B cell (primary cell): ENCODE measurements at regions not wholly inside any gene's neighbourhood (a gene's known extent, or its start where the extent isn't known, plus 50 kb on each side); places are given as distances from the start of the nearest gene placed in this dataset.
"Not testable (repeated sequence)": the region's sequence is repeated elsewhere in the genome, so short reads cannot be mapped to it uniquely, and the experiment has no call there.

Source experiments
- ATAC-seq: fragments of 200-7000 bp; cut with Tn5 transposase; one replicate; pipeline ENCODE4 v1.10.0; 2021; ENCODE audit warnings: low read depth, mild to moderate bottlenecking, moderate number of reproducible peaks, moderate library complexity
- CTCF ChIA-PET: fragments of 350-600 bp; sonication (Branson Sonifier 250); formaldehyde crosslinking; loops from one replicate; lab custom pipeline; 2021; ENCODE audit warnings: antibody characterized with exemption, inconsistent platforms; lab: Charles Lee
- POLR2A ChIA-PET: fragments of 350-600 bp; sonication (Branson Sonifier 250); formaldehyde crosslinking; loops from one replicate; lab custom pipeline; 2021; ENCODE audit warnings: antibody characterized with exemption; lab: Charles Lee
- DNase-seq: peaks from one replicate; pipeline ENCODE4 v3.0.0; 2013
- H2AFZ ChIP-seq: 2 replicates; pipeline ENCODE4 v1.6.1; 2012; ENCODE audit warnings: mild to moderate bottlenecking, low read depth, low read length; ENCODE audit not compliant: insufficient read depth, poor library complexity, severe bottlenecking
- H3K27ac ChIP-seq, 2 donors: 1 replicate in 1 of 2; 2 replicates in 1 of 2; pipeline ENCODE4 v1.5.1; 2012 to 2013; ENCODE audit warnings: low read length in 2 of 2, mild to moderate bottlenecking in 2 of 2, moderate library complexity in 1 of 2
- H3K27me3 ChIP-seq, 4 experiments: fragments of 200-600 bp in 1 of 4; sonication (generic) in 1 of 4; replicated peaks in 1 of 4; 1 replicate in 2 of 4; 2 replicates in 2 of 4; pipeline versions ENCODE4 v1.6.1 to v1.7.0; 2013 to 2016; ENCODE audit warnings: low read length in 3 of 4, mild to moderate bottlenecking in 2 of 4, mixed read lengths in 1 of 4, moderate library complexity in 1 of 4; ENCODE audit not compliant: insufficient read depth in 4 of 4, control insufficient read depth in 3 of 4; ENCODE audit errors: control extremely low read depth in 1 of 4
- H3K36me3 ChIP-seq, 2 experiments: replicated peaks in 1 of 2; 1 replicate in 1 of 2; 2 replicates in 1 of 2; pipeline versions ENCODE4 v1.6.1 to v1.7.1; 2013; ENCODE audit warnings: low read length in 1 of 2; ENCODE audit not compliant: insufficient read depth in 2 of 2, control insufficient read depth in 1 of 2; ENCODE audit errors: control extremely low read depth in 1 of 2, extremely low read depth in 1 of 2
- H3K4me1 ChIP-seq, 2 donors: fragments of 200-600 bp in 1 of 2; sonication (generic) in 1 of 2; 1 replicate in 1 of 2; 2 replicates in 1 of 2; pipeline versions ENCODE4 v1.5.1 to v1.6.1; 2013 to 2017; ENCODE audit warnings: low read length in 2 of 2; ENCODE audit not compliant: control insufficient read depth in 2 of 2, insufficient read depth in 2 of 2
- H3K4me2 ChIP-seq: replicated peaks from 2 replicates; pipeline ENCODE3; 2012; ENCODE audit warnings: mild to moderate bottlenecking, low read depth, low read length; ENCODE audit not compliant: poor library complexity, severe bottlenecking
- H3K4me3 ChIP-seq, 5 experiments: fragments of 200-600 bp in 1 of 5; sonication (generic) in 1 of 5; 1 replicate in 3 of 5; 2 replicates in 2 of 5; pipeline versions ENCODE4 v1.5.1 to v1.7.0; 2011 to 2016; ENCODE audit warnings: low read length in 4 of 5, mild to moderate bottlenecking in 4 of 5, low read depth in 2 of 5, control low read depth in 1 of 5, moderate library complexity in 1 of 5; ENCODE audit not compliant: insufficient read depth in 1 of 5; ENCODE audit errors: control extremely low read depth in 1 of 5, extremely low read depth in 1 of 5
- H3K79me2 ChIP-seq: fragments of 200-600 bp; sonication (generic); one replicate; pipeline ENCODE4 v1.6.0; 2016; ENCODE audit warnings: low read length; ENCODE audit not compliant: control insufficient read depth, insufficient read depth
- H3K9ac ChIP-seq: fragments of 200-600 bp; sonication (generic); 2 replicates; pipeline ENCODE4 v1.6.1; 2017; ENCODE audit warnings: mild to moderate bottlenecking, low read length, moderate library complexity
- H3K9me3 ChIP-seq, 3 donors: one replicate each; pipeline versions ENCODE4 v1.6.1 to v1.7.1; 2013; ENCODE audit warnings: low read length in 2 of 3; ENCODE audit not compliant: control insufficient read depth in 2 of 3, insufficient read depth in 1 of 3; ENCODE audit errors: control extremely low read depth in 1 of 3
- H4K20me1 ChIP-seq: 2 replicates; pipeline ENCODE4 v1.6.0; 2012; ENCODE audit warnings: mild to moderate bottlenecking, low read length; ENCODE audit not compliant: insufficient read depth, control insufficient read depth, poor library complexity, severe bottlenecking
- H3K27ac Mint-ChIP-seq: one replicate; pipeline ENCODE4 v1.8.0; 2021; ENCODE audit warnings: mixed read lengths
- H3K27me3 Mint-ChIP-seq: one replicate; pipeline ENCODE4 v1.8.0; 2021; ENCODE audit warnings: mixed read lengths
- H3K4me1 Mint-ChIP-seq: one replicate; pipeline ENCODE4 v1.8.0; 2021; ENCODE audit warnings: mixed read lengths
- H3K4me3 Mint-ChIP-seq: one replicate; pipeline ENCODE4 v1.8.0; 2021; ENCODE audit warnings: mixed read lengths
- H3K9me3 Mint-ChIP-seq: one replicate; pipeline ENCODE4 v1.8.0; 2022; ENCODE audit warnings: mixed read lengths; ENCODE audit not compliant: insufficient read depth
- EZH2 ChIP-seq: IDR thresholded peaks from 2 replicates; pipeline ENCODE4 v1.6.1; 2012; ENCODE audit warnings: borderline replicate concordance, low read depth, mild to moderate bottlenecking, moderate library complexity, low read length; ENCODE audit not compliant: insufficient read depth, poor library complexity, severe bottlenecking
- WGBS: methylation state at CpG from one replicate; pipeline ENCODE4 v1.1.5; 2013; ENCODE audit warnings: missing lambda C conversion rate; ENCODE audit not compliant: insufficient coverage; 5-methylcytosine and 5-hydroxymethylcytosine counted together
- intact Hi-C: fragments of 100-400 bp; cut with micrococcal nuclease; formaldehyde crosslinking; loops from one replicate; pipeline ENCODE4 v1.10.0; 2022
- TF ChIP-seq, protein P1 (sequence below): fragments of 200-600 bp; IDR thresholded peaks from one replicate; pipeline ENCODE4 v1.8.0; 2022; ENCODE audit warnings: antibody characterized with exemption, mild to moderate bottlenecking

DNA sequence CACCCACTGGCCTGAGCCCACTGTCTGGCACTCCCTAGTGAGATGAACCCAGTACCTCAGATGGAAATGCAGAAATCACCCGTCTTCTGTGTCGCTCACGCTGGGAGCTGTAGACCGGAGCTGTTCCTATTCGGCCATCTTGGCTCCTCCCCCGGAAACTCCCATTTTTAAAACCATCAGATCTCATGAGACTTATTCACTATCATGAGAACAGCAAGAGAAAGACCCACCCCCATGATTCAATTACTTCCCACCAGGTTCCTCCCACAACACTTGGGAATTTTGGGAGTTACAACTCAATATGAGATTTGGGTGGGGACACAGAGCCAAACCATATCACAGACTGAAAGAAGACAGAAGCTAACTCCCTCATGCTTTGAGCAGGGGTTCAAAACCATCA lies 134.5 kb downstream of the SLC39A8 start:
- H2AFZ ChIP-seq, H3K4me2 ChIP-seq, H3K4me1 ChIP-seq, POLR2A ChIA-PET, H3K27ac Mint-ChIP-seq, H3K4me1 Mint-ChIP-seq, H3K27me3 ChIP-seq, intact Hi-C loops, H3K9me3 ChIP-seq, H3K9ac ChIP-seq, DNase-seq, H4K20me1 ChIP-seq, H3K4me3 Mint-ChIP-seq, H3K4me3 ChIP-seq, H3K79me2 ChIP-seq, H3K27ac ChIP-seq, H3K9me3 Mint-ChIP-seq, ATAC-seq, H3K36me3 ChIP-seq: not testable (repeated sequence)
- CTCF ChIA-PET, result interaction anchor here (0.7 kb wide), 1 partner anchor 1539 kb away, joined by 3 read pairs; no protein-coding TSS in a partner anchor
- H3K27me3 Mint-ChIP-seq, result peaks cover 15% of the 10 kb centered on the region
- WGBS, result 96% methylated on average over 4 of the region's 6 CpGs

DNA sequence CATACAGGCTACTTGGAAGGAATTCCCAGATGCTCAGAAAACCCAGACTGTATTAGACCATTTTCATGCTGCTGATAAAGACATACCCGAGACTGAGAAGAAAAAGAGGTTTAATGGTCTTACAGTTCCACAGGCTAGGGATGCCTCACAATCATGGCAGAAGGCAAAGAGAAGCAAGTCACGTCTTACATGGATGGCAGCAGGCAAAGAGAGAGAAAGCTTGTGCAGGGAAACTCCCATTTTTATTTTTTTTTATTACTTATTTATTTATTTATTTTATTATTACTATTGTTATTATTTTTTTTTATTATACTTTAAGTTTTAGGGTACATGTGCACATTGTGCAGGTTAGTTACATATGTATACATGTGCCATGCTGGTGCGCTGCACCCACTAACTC lies 140.6 kb downstream of the SLC39A8 start:
- H3K4me2 ChIP-seq, H3K36me3 ChIP-seq, H3K4me1 ChIP-seq, H3K27ac ChIP-seq, intact Hi-C loops, H2AFZ ChIP-seq, H3K27ac Mint-ChIP-seq, H4K20me1 ChIP-seq, ATAC-seq, H3K27me3 ChIP-seq, H3K79me2 ChIP-seq, H3K4me1 Mint-ChIP-seq, H3K4me3 ChIP-seq, CTCF ChIA-PET, H3K9ac ChIP-seq, DNase-seq, H3K9me3 Mint-ChIP-seq, H3K4me3 Mint-ChIP-seq, H3K9me3 ChIP-seq, POLR2A ChIA-PET: not testable (repeated sequence)
- H3K27me3 Mint-ChIP-seq, result peaks cover 10% of the 10 kb centered on the region
- WGBS, result 86% methylated on average over 1 of the region's 3 CpGs

DNA sequence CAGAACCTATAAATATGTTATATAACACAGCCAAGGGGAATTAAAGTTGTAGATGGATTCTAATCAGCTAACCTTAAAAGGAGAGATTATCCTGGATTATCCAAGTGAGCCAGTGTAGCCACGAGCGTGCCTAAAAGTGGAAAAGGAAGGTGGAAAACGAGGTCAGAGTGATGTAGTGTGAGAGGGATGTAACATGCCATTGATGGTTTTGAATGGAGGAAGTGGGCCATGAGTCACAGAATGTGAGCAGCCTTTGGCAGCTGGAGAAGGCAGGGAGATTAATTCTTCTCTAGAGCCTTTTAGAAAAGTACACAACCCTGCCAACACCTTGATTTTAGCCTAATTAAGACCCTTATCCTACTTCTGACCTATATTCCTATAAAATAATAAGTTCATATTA lies 149.1 kb downstream of the SLC39A8 start:
- Histone ChIP-seq H3K27ac (no peak overlapping the region), H3K79me2 (no peaks in the 10 kb centered on the region), H3K4me3 (no peak overlapping the region), H3K9me3 (no peaks in the 10 kb centered on the region), H4K20me1 (no peaks in the 10 kb centered on the region), H3K4me2 (no peak overlapping the region), H3K9ac (no peak overlapping the region), H3K36me3 (no peaks in the 10 kb centered on the region), H3K27me3 (no peaks in the 10 kb centered on the region), H2AFZ (no peak overlapping the region), H3K4me1 (no peaks in the 10 kb centered on the region)
- Mint-ChIP-seq H3K9me3 (no peaks in the 10 kb centered on the region), H3K27me3 (no peaks in the 10 kb centered on the region), H3K27ac (no peak overlapping the region), H3K4me3 (no peak overlapping the region), H3K4me1 (peaks cover 2% of the 10 kb centered on the region)
- TF ChIP-seq EZH2, result no peak
- TF ChIP-seq, protein P1, sequence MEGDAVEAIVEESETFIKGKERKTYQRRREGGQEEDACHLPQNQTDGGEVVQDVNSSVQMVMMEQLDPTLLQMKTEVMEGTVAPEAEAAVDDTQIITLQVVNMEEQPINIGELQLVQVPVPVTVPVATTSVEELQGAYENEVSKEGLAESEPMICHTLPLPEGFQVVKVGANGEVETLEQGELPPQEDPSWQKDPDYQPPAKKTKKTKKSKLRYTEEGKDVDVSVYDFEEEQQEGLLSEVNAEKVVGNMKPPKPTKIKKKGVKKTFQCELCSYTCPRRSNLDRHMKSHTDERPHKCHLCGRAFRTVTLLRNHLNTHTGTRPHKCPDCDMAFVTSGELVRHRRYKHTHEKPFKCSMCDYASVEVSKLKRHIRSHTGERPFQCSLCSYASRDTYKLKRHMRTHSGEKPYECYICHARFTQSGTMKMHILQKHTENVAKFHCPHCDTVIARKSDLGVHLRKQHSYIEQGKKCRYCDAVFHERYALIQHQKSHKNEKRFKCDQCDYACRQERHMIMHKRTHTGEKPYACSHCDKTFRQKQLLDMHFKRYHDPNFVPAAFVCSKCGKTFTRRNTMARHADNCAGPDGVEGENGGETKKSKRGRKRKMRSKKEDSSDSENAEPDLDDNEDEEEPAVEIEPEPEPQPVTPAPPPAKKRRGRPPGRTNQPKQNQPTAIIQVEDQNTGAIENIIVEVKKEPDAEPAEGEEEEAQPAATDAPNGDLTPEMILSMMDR, result no peak
- 43% methylated on average over 3 of the region's 3 CpGs for WGBS
- ATAC-seq, result no peak
- POLR2A ChIA-PET, result no interaction called here
- no peak for DNase-seq
- CTCF ChIA-PET, result no interaction called here
- intact Hi-C loops, result no loop called here
